T follicular helper cell (primary cell): ENCODE measurements at regions not wholly inside any gene's neighbourhood (a gene's known extent, or its start where the extent isn't known, plus 50 kb on each side); places are given as distances from the start of the nearest gene placed in this dataset.
A peak's percentile ranks its signal among the peaks of the same experiment; 100 is the strongest.
"Not testable (repeated sequence)": the region's sequence is repeated elsewhere in the genome, so short reads cannot be mapped to it uniquely, and the experiment has no call there.

Experiments
- DNase-seq: peaks from one replicate; pipeline ENCODE4 v3.0.0-alpha.2; 2020; ENCODE audit warnings: low read depth

DNA sequence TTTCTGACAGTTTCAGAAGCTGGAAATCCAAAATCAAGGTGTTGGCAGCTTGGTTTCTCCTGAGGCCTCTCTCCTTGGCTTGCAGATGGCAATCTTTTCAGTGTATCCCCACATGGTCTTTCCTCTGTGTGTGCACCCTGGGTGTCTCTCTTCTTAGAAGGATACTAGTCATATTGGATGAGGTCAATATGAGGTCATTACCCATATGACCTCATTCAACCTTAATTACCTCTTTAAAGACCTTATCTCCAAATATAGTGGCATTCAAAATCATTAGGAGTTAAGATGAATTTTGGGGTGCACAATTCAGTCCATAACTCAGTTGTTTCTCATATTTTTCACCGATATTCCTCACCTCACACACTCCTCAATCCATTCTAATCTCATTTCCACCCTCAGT is 92.4 kb upstream of the TGM3 start:
- no peak for DNase-seq

DNA sequence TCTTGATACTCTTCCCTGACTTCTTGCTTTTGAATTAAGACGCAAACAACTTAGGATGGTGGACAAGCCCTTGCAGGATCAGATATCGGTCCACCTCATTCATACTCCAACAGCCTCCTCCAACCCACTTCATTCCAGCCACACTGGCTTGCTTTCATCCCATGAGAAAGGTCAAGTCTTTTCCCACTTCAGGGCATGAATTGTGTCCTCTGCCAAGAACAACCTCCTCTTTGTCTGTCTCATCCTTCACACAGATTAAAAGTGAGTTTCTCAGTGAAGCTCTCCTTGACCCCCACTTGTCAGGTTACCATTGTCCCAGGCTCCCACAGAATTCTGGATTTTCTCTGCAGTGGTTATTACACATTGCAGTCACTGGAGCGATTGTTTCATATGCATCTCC is 91.8 kb upstream of the TGM3 start:
- no peak for DNase-seq

DNA sequence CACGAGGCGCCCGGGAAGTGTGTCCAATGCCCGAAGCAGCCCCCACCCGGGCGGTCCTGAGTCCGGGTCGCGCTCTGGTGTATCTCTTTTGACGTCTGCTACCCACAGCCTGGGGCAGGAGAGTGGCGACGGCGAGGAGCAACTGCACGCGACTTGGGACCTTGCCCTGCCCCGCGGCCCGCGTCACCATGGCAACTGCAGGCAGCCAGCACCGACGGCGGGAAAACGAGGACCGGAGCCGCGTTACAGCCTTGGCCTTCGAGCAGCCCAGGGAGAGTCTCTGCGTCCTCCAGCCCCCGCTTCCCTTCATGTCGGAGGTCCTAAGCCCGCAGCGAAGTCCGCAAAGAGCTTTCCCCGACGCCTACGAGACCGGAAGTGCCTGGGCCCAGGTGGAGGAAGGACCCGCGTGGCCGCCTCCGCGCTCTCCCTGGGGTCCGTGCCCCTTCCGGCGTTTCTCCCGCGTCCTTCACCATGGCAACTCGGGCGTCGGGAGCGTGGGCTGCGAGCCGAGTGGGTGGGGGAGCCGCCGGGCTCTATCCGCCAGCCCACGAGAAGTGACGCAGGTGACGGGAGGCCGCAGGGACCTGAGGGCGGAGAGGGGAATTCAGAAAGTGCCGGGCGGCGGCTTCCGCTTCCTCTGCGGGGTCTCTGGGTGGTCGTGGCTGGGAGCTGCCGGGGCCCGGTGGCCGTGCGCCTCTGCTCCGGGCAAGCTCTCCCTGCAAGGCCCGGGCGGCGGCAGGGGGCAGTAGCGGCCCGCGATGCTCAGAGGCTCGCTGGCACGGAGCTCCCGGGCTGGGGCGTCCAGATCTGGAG is 88.6 kb upstream of the TGM3 start:
- DNase-seq: peak; percentile 15

DNA sequence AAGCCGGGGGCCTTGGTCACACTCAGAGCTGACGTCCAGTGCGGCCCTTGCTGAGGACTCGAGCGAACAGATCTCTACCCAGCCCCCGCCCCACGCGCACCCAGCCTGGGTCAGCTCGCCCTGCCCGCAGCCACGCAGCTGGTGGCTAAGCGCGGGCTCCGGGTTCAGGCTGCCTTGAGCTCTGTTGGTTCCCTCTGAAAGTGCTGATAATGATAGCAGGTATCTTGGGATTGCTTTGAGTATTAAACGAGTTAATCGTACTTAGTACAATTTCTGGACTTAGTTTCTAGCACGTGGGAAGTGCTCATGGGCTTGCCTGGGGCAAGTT is 88.1 kb upstream of the TGM3 start:
- DNase-seq: no peak

DNA sequence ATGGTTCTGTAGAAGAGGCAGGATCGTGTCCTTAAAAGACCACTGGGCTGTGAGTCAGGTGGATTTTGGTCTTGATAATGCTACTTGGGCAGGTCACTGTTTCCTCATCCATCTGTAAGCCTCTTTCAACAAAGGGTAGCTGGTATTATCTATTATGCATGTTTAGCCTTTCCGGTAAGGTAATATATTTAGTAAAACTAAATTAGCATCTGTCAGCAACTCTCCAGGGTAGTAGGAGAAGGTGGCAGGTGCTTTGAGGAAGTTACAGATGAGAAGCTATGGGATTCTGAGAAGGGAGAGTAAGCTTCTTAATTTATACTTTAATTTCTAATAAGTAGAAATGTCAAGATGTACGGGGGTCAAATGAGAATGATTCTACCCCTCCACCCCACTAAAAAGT is 86.9 kb upstream of the TGM3 start:
- DNase-seq: no peak

DNA sequence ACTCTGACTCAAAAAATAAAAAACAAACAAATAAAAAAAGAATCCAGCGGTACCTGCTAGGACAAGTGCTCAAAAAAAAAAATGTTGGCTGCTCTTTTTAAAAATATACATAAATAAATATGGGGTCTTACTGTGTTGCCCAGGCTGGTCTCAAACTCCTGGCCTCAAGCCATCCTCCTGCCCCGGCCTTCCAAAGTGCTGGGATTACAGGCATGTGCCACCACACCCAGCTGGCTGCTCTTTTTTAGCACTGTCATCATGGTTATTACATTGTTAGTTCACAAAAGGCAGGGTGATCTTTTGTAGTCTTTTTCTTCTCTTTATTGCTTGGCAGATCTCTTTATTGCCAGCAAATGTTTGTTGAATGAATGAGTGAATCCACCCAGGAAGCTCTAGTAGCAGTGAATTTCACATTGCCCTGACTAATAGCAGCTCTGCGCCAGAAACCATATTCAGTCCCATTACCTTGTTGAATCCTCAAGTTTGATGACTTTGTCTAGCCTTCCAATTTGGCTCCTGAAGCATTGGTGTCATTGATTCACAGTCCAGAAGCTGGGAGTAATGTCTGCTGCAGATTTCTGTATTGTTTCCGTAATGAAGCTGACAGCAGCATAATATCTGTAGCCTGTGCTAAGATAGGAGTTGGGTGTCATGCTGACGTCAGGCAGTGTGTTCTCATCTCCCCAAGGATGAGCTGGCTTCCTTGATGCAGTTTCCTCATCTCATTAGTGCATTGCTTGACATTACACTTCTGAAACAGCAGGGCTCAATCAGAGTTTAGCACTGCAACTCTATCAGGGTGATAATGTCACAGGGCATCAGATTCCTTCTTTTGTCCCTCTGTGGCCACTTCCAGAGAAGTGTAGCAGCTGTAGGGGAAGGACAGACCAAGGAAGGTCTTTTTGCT is 84.9 kb upstream of the TGM3 start:
- no peak for DNase-seq

DNA sequence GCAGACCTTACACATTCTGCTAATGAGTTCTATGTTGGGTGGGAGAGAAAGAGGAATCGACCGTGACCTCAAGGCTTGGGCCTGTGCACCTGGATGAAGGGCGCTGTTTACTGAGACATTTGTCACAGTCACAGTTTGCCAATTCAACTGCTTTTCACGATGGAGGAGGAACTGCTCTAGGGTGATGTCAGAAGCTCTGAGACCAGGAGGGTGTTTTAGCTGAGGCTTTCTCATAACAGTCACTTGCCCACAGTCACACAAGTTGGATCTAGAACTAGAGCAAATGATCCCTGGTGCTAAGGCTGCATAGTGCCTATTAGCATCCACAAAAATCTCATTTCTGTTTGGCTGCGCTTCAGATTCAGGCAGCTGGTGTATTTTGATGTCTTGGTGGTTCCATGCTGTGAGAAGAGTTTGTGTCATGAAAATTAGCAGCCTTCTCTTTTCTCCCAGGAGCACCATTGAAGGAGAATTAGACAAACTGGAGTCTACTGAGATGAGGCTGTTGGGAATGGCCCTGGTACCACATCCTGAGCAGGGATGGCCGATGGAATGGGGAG is 83.3 kb upstream of the TGM3 start:
- no peak for DNase-seq

DNA sequence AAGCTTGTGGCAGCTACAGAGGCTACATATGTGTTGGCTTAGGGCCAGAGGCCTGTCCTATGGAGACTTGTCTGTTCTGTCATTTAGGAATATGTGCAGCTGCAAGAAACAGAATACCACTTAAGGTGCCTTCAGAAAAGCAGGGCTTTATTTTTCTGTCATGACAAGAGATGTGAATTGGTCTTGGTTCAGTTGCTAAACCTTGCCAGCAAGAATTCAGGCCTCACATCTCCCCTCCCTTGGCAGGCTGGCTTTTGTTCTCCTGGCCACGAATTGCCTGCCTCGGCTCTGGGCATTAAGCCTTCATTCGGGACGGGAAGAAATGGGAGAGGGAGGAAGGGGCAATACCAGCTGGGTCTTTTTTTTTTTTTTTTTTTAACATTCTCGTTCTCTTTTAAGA is 82.4 kb upstream of the TGM3 start:
- DNase-seq: no peak

DNA sequence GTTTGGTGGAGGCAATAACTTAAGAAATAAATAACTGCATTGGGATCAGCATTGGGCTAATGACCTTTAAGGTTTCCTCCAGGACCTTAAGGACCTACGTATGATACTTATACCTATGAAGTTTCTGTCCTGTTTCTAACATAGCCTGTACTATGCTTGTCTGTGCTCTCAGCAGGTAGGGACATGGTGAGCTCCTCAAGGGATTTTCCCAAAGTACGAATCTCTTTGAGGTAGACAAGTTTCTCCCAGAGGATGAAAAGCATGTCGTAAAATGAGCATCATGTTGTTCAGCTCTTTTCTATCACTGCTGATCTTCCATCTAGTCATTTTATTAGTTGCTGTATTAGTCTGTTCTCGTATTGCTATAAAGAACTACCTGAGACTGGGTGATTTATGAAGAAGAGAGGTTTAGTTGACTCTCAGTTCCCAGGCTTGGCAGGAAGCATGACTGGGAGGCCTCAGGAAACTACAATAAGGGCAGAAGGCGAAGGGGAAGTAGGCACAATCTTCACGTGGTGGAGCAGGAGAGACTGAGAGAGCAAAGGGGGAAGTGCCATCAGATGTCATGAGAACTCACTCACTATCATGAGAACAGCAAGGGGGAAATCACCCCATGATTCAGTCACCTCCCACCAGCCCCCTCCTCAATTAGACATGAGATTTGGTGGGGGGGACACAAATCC is 77.8 kb upstream of the TGM3 start:
- no peak for DNase-seq

DNA sequence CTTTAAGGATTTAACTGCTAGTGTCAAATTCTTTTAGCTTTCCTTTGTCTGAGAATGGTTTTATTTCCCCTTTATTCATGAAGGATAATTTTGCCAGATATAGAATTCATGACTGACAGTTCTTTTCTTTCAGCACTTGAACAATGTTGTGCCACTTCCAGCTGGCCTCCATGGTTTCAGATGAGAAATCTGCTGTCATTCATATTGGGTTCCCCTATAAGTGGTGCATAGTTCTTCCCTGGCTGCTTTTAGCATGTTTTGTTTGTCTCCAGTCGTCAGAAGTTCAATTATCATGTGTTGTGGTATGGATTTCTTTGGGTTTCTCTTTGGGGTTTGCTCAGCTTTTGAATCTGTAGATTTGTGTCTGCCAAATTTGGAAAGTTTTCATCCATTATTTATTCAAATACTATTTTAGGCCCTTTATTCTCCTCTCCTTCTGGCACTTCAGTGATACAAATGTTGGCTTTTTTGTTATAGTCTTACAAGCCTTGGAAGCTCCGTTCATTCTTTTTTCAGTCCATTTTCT is 76.3 kb upstream of the TGM3 start:
- DNase-seq: no peak

DNA sequence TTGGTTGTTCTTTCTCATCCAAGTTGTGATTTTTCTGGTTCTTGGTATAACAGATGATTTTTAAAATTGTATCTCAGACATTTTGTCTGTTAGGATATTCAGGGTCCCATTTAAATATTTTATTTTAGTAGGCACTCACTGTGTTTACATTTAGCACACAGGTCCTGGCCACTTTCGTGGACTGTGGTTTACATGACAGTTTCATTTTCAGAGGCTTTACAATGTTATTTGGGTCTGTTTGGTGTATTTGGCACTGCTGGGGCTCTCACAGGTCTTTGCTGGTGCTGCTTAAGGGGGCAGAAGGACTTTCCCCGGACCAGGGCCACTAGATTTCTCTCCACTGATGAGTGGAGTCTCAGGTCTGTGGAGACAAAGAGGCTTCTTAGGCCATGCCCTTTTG is 75.5 kb upstream of the TGM3 start:
- no peak for DNase-seq

DNA sequence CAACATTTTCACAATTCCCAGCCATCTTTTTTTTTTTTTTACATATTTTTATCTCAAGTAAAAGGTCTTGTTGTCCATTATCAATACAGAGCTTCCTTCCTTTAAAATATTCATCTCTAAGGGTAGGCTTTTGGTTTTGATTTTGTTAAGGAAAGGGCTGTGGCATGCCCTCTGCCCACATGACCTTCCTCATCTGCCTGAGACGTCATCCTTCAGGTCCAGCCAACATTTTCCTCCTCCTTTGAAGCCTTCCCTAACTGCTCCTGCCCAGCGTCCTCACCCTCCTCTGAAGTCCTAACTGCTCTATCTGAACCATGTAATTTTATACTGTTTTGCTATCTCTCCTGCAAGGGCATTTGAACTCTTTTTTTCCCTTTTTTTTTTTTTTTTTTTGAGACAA is 73.9 kb upstream of the TGM3 start:
- DNase-seq: no peak

DNA sequence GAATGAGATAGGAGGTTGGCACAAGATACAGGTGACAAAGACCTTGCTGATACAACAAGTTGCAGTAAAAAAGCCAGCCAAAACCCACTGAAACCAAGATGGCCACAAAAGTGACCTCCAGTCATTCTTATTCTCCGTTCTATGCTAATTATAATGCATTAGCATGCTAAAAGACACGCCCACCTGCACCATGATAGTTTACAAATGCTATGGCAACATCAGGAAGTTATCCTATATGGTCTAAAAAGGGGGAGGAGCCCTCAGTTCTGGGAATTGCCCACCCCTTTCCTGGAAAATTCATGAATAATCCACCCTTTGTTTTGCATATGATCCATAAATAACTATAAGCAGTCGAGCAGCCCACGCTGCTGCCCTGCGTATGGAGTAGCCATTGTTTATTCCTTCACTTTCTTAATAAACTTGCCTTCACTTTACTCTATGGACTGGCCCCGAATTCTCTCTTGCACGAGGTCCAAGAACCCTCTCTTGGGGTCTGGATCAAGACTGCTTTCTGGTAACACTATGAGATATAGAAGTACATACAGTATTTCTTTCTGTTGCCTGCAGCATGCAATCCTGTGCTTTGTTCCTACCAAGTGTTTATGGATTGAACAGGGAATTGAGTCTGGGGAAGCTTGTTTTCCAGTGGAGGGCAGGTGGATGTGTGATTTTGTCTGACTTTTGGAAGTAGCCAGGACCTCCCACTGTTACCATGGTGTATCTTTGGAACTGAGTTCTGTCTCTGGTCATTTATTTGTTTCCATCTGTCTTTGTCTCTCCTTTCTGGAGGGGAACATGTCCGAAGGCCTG is 72.0 kb upstream of the TGM3 start:
- no peak for DNase-seq

DNA sequence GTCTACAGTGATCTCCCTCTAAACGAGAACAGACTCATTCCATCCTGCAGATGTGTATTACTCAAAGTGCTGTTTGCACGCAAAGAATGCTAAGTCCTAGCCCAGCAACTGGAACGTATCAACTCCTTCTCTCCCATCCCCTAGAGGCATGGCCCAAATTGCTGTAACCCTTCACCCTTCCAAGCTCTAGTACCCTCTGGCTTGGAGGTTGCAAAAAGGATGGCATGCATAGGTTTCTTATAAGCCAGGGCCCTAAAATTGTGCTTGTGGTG is 71.5 kb upstream of the TGM3 start:
- DNase-seq: no peak

DNA sequence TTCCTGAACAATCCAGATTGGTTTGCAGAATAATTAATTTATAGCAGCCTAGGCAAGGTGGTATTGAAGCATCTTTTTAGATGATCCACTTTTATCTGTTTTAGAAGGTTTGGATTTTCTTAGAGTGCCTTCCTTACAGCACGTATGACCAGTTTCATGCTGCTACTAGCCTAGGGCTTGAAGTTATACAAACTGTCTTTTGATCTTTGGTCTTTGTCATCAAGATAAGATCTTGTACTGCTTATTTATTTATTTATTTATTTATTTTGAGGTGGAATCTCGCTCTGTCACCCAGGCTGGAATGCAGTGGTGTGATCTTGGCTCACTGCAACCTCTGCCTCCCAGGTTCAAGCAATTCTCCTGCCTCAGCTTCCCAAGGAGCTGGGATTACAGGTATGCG is 68.5 kb upstream of the TGM3 start:
- DNase-seq: not testable (repeated sequence)

DNA sequence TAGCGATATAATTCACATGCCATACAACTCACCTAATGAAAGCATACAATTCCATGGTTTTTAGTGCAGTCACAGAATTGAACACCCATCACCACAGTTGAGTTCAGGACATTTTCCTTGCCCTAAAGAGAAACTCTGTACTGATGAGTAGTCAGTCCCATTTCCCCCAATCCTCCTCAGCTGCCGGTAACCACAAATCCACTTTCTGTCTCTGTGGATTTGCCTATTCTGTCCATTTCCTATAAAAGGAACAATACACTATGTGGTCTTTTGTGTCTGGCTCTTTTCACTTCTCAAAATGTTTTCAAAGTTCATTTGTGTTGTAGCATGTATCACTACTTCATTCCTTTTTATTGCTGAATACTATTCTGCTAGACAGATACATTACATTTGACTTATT is 67.9 kb upstream of the TGM3 start:
- DNase-seq: no peak

DNA sequence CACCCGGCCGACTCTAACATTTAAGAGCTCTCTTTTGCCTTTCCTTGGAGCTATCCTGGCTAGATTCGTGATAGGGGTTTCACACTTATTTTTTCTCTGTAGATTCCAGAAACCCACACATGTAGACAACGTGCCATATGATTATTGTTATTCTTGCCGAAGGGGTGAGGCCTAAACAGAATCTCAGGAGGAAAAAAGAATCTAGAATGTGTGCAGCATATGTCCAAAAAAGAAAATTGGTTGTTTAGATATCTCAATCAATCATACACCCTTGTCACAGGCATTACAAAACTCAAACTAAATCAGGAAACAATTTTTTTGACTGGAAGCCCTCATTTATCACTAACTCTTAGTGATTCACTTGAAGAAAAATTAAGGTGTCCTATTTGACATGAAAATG is 66.9 kb upstream of the TGM3 start:
- no peak for DNase-seq

DNA sequence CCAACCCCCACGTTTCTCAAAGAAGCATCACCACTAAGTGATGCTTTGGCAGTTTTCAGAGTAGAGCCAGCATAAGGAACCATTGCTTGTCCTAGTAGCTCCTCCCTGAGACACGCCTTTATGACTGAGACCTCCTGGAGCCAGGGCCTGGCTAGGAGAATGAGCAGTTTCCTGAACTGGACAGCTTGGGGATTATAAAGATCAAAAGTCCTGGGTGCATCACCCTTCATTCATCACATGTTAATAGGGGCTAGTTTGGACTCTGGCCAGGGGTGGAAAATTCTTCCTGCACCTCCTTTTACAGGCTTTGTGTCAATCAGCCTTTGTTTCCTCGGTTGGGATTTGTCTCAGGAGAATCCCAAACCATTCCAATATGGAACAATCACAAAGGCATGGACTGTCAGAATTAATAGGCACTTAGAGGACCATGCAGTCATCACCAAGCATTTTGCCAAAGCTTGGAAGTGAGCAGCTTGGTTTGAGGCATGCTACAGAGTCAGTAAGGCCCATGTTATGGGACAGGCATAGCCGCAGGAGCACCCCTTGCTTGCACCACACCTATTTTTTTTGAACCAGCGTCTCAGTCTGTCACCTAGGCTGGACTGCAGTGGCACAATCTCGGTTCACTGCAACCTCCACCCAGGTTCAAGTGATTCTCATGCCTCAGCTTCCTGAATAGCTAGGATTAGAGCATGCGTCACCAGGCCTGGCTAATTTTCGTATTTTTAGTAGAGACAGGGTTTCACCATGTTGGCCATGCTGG is 64.9 kb upstream of the TGM3 start:
- DNase-seq: no peak

DNA sequence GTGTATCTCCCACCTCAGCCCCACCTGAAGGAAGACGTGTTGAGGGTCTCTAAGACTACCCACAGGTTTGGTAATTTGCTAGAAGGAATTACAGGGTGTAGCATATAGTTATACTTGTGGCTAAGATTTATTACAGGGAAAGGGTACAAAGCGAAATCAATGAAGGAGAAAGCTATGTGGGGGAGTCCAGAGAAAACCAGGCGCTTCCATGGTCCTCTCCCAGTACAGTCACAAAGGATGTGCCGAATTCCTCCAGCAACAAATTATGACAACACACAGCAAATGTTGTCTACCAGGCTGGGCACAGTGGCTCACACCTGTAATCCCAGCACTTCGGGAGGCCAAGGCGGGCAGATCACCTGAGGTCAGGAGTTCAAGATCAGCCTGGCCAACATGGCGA is 64.1 kb upstream of the TGM3 start:
- no peak for DNase-seq

DNA sequence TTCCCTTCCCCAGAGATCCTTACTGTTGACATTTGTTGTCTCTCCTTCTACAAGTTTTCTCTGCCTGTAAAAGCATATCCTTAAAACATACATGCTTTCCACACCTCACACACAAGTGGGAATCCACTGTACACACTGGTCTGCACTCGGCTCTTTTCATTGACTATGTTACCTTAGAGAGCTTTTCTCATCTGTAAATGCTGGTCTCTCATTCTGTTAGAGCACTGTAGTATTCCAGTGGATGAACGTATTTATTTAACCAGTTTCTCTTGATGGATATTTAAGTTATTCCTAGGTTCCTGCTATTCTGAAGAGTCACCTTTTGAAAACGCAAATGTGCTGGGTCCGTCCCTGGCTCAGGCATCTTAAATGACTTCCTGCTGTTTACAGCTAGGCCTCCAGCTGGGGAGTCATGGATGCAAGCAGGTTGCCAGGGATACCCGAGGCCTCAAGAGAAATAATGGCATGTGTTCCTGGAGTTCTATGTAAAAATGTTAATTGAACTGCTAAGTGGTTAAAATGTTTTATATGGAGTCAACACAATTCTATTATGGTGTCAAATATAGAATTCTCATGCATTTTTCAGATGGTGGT is 61.1 kb upstream of the TGM3 start:
- no peak for DNase-seq

DNA sequence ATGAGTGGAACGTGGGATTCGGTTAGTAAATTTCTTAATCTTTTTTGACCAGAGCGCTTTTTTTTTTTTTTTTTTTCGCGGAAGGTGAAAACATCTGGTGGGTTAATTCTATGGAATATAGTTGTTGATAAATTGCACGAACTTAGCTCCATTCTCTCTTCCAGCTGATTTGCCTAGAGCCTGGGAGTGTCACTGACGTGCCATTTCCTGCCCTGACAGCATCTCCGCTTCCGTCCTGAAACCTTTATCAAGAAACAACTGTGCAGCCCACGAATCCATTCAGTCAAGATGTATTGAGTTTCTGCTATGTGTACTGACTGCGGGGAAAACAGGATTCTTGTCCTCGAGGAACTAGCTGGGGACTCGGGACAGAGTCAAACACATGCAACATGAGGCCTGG is 59.5 kb upstream of the TGM3 start:
- DNase-seq: no peak
